Neural cell (in vitro differentiated cells): ENCODE measurements at regions not wholly inside any gene's neighbourhood (a gene's known extent, or its start where the extent isn't known, plus 50 kb on each side); places are given as distances from the start of the nearest gene placed in this dataset.
"Not testable (repeated sequence)": the region's sequence is repeated elsewhere in the genome, so short reads cannot be mapped to it uniquely, and the experiment has no call there.

Experiments
- H2AFZ ChIP-seq: fragments of 200-600, 300-800 bp; sonication (generic), shearing (Covaris generic); 2 replicates; pipeline ENCODE4 v1.6.0; 2014; ENCODE audit warnings: low read depth, mild to moderate bottlenecking, antibody characterized with exemption, low read length, moderate library complexity
- H3F3A ChIP-seq: fragments of 200-600 bp; shearing (Covaris generic); 2 replicates; pipeline ENCODE4 v1.6.1; 2016; ENCODE audit warnings: mild to moderate bottlenecking, moderate library complexity, mixed read lengths, antibody characterized with exemption, low read length; ENCODE audit not compliant: insufficient read depth, poor library complexity, severe bottlenecking
- H3K27ac ChIP-seq: fragments of 200-600, 300-800 bp; sonication (generic), shearing (Covaris generic); 2 replicates; pipeline ENCODE4 v1.5.1; 2014; ENCODE audit warnings: mild to moderate bottlenecking, low read length, moderate library complexity
- H3K27me3 ChIP-seq: fragments of 300-800, 200-600 bp; sonication (generic), shearing (Covaris generic); 2 replicates; pipeline ENCODE4 v1.6.0; 2014; ENCODE audit warnings: mild to moderate bottlenecking, low read depth, low read length, moderate library complexity; ENCODE audit not compliant: insufficient read depth
- H3K36me3 ChIP-seq: fragments of 300-800, 200-600 bp; sonication (generic), shearing (Covaris generic); 2 replicates; pipeline ENCODE4 v1.5.1; 2014; ENCODE audit warnings: mild to moderate bottlenecking, antibody characterized with exemption, low read length, moderate library complexity; ENCODE audit not compliant: insufficient read depth
- H3K4me2 ChIP-seq: fragments of 300-800, 200-600 bp; sonication (generic), shearing (Covaris generic); 2 replicates; pipeline ENCODE4 v1.6.0; 2014; ENCODE audit warnings: mild to moderate bottlenecking, low read length
- H3K4me3 ChIP-seq: fragments of 300-800, 200-600 bp; sonication (generic), shearing (Covaris generic); 2 replicates; pipeline ENCODE4 v1.5.1; 2014; ENCODE audit warnings: mild to moderate bottlenecking, low read length, moderate library complexity
- H3K79me2 ChIP-seq: fragments of 200-600 bp; shearing (Covaris generic); replicated peaks from 2 replicates; pipeline ENCODE4 v1.6.0; 2014; ENCODE audit warnings: mild to moderate bottlenecking, low read length, moderate library complexity; ENCODE audit not compliant: insufficient read depth
- H3K9ac ChIP-seq: fragments of 300-800, 200-600 bp; sonication (generic), shearing (Covaris generic); 2 replicates; pipeline ENCODE4 v1.6.1; 2016; ENCODE audit warnings: mild to moderate bottlenecking, low read length, mixed read lengths
- H3K9me2 ChIP-seq: fragments of 200-600 bp; shearing (Covaris generic); 2 replicates; pipeline ENCODE4 v1.6.1; 2016; ENCODE audit warnings: mild to moderate bottlenecking, low read length, mixed read lengths; ENCODE audit not compliant: insufficient read depth
- H3K9me3 ChIP-seq: fragments of 200-600, 300-800 bp; sonication (generic), shearing (Covaris generic); 2 replicates; pipeline ENCODE4 v1.6.1; 2016; ENCODE audit warnings: mild to moderate bottlenecking, mixed run types, low read length, moderate library complexity, mixed read lengths
- H4K20me1 ChIP-seq: fragments of 200-600 bp; shearing (Covaris generic); 2 replicates; pipeline ENCODE4 v1.6.1; 2016; ENCODE audit warnings: mild to moderate bottlenecking, mixed run types; ENCODE audit not compliant: insufficient read depth
- EP300 ChIP-seq: fragments of 450-650 bp; conservative IDR thresholded peaks from 2 replicates; pipeline ENCODE4 v1.6.1; 2014; ENCODE audit warnings: antibody characterized with exemption, mild to moderate bottlenecking, moderate library complexity; ENCODE audit not compliant: poor library complexity, severe bottlenecking
- EZH2 ChIP-seq: fragments of 200-600, 300-800 bp; shearing (Covaris generic), sonication (generic); IDR thresholded peaks from 2 replicates; pipeline ENCODE4 v1.6.1; 2014; ENCODE audit warnings: antibody characterized with exemption, low read length, borderline replicate concordance, mild to moderate bottlenecking; ENCODE audit not compliant: insufficient read depth, poor library complexity, severe bottlenecking
- MXI1 ChIP-seq: fragments of 450-650 bp; conservative IDR thresholded peaks from 2 replicates; pipeline ENCODE4 v1.6.1; 2014; ENCODE audit warnings: antibody characterized with exemption, mild to moderate bottlenecking; ENCODE audit not compliant: poor library complexity, severe bottlenecking
- POLR2AphosphoS5 ChIP-seq: IDR thresholded peaks from 2 replicates; pipeline ENCODE4 v1.6.1; 2012
- RAD21 ChIP-seq: fragments of 450-650 bp; conservative IDR thresholded peaks from 2 replicates; pipeline ENCODE4 v1.6.1; 2014; ENCODE audit warnings: antibody characterized with exemption, mild to moderate bottlenecking, moderate library complexity
- SMC3 ChIP-seq: fragments of 450-650 bp; conservative IDR thresholded peaks from 2 replicates; pipeline ENCODE4 v1.6.1; 2014; ENCODE audit warnings: antibody characterized with exemption, mild to moderate bottlenecking, moderate library complexity; ENCODE audit not compliant: poor library complexity
- TAF1 ChIP-seq: IDR thresholded peaks from 2 replicates; pipeline ENCODE4 v1.6.1; 2012; ENCODE audit warnings: low read depth
- TF ChIP-seq, protein P1 (sequence below): IDR thresholded peaks from 2 replicates; pipeline ENCODE4 v1.6.1; 2012; ENCODE audit warnings: borderline replicate concordance
- TF ChIP-seq, protein P2 (sequence below): fragments of 450-650 bp; IDR thresholded peaks from 2 replicates; pipeline ENCODE4 v1.5.1; 2014; ENCODE audit warnings: antibody characterized with exemption, mild to moderate bottlenecking, moderate library complexity; ENCODE audit not compliant: poor library complexity, severe bottlenecking

DNA sequence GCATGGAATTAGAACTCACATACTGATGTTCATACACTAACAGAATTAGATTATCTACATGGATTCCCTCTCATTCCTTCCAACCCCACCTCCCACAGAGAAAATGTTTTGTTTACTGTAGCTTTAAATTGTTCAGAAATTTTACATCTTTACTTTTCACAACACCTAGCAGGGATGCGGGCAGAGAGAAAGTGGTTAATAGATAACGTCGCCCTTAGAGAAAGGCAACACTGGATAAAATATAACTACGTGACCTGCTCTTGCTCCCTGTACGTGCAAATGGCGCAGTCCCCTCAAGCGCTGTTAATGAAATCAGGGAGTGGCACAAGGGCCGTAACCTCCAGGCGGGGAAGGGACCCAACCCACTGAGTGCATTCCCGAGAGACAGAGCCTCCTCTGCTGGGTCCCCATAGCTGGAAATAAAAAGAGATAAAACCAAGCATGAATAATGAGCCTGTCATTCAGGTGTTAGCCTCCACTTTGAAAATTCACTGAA, 125.3 kb upstream of the DAPK1 start:
- no peaks in the 10 kb centered on the region for H3K79me2 ChIP-seq
- no peak overlapping the region for H3K4me3 ChIP-seq
- no peak overlapping the region for H3K4me2 ChIP-seq
- TF ChIP-seq, protein P1, sequence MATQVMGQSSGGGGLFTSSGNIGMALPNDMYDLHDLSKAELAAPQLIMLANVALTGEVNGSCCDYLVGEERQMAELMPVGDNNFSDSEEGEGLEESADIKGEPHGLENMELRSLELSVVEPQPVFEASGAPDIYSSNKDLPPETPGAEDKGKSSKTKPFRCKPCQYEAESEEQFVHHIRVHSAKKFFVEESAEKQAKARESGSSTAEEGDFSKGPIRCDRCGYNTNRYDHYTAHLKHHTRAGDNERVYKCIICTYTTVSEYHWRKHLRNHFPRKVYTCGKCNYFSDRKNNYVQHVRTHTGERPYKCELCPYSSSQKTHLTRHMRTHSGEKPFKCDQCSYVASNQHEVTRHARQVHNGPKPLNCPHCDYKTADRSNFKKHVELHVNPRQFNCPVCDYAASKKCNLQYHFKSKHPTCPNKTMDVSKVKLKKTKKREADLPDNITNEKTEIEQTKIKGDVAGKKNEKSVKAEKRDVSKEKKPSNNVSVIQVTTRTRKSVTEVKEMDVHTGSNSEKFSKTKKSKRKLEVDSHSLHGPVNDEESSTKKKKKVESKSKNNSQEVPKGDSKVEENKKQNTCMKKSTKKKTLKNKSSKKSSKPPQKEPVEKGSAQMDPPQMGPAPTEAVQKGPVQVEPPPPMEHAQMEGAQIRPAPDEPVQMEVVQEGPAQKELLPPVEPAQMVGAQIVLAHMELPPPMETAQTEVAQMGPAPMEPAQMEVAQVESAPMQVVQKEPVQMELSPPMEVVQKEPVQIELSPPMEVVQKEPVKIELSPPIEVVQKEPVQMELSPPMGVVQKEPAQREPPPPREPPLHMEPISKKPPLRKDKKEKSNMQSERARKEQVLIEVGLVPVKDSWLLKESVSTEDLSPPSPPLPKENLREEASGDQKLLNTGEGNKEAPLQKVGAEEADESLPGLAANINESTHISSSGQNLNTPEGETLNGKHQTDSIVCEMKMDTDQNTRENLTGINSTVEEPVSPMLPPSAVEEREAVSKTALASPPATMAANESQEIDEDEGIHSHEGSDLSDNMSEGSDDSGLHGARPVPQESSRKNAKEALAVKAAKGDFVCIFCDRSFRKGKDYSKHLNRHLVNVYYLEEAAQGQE: no peak
- TF ChIP-seq EP300 (no peak), POLR2AphosphoS5 (no peak), RAD21 (no peak), SMC3 (no peak), MXI1 (no peak), TAF1 (no peak), EZH2 (no peak)
- TF ChIP-seq, protein P2, sequence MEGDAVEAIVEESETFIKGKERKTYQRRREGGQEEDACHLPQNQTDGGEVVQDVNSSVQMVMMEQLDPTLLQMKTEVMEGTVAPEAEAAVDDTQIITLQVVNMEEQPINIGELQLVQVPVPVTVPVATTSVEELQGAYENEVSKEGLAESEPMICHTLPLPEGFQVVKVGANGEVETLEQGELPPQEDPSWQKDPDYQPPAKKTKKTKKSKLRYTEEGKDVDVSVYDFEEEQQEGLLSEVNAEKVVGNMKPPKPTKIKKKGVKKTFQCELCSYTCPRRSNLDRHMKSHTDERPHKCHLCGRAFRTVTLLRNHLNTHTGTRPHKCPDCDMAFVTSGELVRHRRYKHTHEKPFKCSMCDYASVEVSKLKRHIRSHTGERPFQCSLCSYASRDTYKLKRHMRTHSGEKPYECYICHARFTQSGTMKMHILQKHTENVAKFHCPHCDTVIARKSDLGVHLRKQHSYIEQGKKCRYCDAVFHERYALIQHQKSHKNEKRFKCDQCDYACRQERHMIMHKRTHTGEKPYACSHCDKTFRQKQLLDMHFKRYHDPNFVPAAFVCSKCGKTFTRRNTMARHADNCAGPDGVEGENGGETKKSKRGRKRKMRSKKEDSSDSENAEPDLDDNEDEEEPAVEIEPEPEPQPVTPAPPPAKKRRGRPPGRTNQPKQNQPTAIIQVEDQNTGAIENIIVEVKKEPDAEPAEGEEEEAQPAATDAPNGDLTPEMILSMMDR: no peak
- H3K27me3 ChIP-seq: no peaks in the 10 kb centered on the region
- H3K27ac ChIP-seq: no peak overlapping the region
- H4K20me1 ChIP-seq: no peaks in the 10 kb centered on the region
- H3F3A ChIP-seq: no peaks in the 10 kb centered on the region
- H3K9me3 ChIP-seq: no peaks in the 10 kb centered on the region
- H3K9me2 ChIP-seq: no peaks in the 10 kb centered on the region
- H3K9ac ChIP-seq: no peak overlapping the region
- no peak overlapping the region for H2AFZ ChIP-seq
- H3K36me3 ChIP-seq: no peaks in the 10 kb centered on the region

DNA sequence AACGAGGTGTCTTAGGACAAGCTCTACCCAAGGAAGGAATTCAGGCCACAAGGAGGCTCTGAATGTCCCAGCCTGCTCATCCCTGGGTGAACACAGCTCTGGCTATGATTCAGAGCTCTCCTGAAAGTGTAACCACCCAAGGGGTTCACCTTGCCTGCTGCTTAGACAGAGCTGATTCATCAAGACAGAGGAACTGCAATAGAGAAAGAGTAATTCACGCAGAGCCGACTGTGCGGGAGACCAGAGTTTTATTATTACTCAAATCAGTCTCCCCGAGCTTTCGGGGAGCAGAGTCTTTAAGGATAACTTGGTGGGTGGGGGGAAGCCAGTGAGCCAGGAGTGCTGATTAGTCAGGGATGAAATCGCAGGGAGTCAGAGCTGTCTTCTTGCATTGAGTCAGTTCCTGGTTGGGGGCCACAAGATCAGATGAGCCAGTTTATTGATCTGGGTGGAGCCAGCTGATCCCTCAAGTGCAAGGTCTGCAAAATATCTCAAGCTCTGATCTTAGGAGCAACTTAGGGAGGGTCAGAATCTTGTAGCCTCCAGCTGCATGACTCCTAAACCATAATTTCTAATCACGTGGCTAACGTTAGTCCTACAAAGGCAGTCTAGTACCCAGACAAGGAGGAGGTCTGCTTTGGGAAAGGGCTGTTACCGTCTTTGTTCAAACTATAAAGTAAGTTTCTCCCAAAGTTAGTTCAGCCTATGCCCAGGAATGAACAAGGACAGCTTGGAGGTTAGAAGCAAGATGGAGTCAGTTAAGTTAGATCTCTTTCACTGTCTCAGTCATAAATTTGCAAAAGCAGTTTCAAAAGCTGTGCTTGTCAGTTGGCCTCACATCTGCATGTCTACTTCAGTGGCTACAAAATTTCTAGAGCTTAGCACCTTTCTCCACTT, 123.4 kb upstream of the DAPK1 start:
- H3K36me3 ChIP-seq, H3K4me3 ChIP-seq, H3K9me3 ChIP-seq, H3K27ac ChIP-seq, H3F3A ChIP-seq, H3K9ac ChIP-seq, H3K4me2 ChIP-seq, H4K20me1 ChIP-seq, H3K9me2 ChIP-seq, H3K79me2 ChIP-seq, H2AFZ ChIP-seq, H3K27me3 ChIP-seq: not testable (repeated sequence)
